NOMO-1 (cell line): ENCODE measurements at regions not wholly inside any gene's neighbourhood (a gene's known extent, or its start where the extent isn't known, plus 50 kb on each side); places are given as distances from the start of the nearest gene placed in this dataset.

Experiments
- DNase-seq, 2 experiments: peaks; one replicate each; lab custom pipeline; 2025; ENCODE audit not compliant: unreplicated experiment in 2 of 2; lab: John Stamatoyannopoulos, UW

DNA sequence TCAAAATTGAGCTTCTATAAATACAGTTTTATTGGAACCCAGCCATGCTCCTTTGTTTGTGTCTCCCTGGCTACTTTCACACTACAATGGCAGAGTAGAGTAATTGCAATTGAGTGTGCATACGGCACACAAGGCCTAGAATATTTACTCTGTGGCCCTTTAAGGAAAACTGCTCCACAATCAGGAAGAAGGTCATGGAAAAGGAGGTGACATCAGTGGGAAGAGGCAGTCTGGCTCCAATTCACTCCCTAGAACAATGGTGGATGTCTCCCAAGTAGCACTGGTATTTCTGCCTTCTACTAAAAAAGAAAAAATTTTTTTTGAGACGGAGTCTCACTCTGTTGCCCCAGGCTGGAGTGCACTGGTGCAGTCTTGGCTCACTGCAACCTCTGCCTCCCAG lies 51.3 kb downstream of the KRTAP19-8 start:
- no peak for DNase-seq

DNA sequence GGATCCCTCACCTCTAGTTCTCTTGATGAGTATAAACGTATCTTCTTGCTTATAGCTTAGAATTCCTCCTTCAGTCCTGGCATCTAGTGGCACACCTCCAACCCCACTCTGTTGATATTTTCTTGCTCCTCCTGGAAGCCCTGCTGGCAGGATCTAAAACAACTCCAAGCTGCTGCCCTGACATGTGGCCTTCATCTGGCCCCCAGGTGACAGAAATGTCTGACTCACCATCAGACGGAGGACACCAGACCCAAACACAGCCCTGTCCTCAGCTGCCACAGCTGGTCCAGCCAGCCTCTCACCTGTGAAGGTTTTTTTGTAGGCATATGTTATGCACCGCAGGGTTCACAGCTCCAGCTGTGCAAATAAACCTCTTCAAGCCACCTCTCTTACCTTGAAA lies 53.4 kb downstream of the KRTAP19-8 start:
- no peak for DNase-seq

DNA sequence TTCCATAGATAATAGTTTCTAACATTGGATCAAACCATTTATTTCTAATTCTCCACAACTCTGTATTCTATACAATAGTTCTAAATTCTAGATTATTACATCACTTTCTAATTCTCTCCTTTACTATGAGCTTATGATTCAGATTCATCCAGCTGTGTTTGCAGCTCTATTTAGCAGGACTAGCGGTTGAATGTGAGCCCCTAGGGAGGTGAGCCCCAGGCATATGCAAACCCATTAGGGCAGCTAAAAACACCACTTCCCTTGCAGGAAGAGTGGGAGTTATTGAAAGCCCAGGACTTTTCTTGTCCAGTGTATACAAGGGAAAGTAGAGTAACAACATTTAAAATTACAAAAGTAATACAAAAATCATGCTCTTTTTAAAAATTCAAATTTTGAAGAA lies 56.9 kb downstream of the KRTAP19-8 start:
- no peak for DNase-seq

DNA sequence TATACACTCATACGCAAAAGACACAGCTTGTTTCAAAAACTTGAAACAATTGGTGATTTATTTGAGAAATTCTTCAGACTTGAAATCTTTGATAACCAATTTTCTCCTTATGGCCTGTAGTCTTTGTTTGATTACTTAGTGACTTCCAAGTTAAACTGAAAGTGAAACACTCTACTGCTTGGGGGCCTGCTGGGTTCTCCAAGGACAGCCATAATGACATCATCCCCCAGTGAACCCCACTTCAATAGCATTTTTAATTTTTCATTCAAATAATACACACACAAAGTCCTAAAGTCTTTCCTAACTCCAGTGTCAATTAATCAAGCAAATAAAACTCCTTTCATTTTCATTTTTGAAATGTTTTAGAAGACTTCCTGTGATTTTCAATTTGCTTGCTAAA lies 59.2 kb downstream of the KRTAP19-8 start:
- no peak for DNase-seq

DNA sequence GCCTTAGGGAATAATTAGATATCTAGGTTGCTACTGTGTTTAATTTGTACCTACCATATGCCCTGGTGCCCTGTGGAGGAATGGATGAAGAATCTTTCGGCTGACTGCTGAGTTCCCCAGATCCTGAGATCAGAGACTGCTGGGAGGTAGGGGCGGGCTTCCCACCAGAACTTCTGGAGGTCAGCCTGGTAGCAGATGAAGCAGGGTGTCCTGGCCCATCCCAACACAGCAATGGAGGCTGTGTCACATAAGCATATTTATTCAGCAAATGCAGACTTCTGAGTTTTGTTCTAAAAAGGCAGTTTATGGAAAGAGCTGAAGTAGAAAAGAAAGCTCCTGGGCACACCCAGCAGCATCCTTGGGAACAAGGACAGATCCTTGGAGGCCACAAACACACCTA lies 74.0 kb downstream of the KRTAP19-8 start:
- no peak for DNase-seq

DNA sequence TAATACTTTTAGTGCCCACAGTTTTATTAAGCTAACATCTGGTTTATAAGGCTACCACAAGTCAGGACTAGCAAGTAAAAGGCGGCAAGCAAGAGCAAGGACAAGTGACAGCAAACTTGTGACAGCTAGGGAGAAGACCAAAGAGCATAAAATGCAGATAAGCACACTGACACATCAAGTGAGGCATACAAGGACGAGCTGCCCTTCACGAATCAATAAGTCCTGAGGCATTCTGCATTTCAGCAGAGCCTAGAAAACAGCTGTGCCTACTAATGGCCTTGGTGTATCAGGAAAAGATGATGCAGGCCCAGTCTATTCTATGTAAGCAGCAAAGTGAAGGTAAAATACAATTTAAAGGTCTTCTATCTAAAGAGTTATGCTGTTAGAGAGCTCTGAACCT lies 74.8 kb downstream of the KRTAP19-8 start:
- DNase-seq, result no peak

DNA sequence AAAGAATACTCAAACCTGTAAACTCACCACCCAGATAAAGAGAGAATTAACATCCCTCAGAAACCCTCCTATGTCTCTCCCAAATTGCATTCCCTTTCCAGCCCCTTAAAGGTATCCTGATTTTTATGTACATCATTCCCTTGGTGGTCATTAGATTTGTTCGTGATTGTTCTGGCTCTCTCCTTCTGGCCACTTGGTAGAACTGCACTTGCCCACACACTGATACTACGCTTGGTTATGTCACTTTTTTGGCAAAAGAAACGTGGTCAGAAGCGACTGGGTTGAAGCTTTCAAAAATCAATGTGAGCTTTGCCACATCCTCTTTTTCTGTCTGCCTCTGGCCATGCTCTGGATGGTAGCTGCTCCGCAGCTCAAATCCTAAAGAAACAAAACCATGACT lies 76.3 kb downstream of the KRTAP19-8 start:
- peak; percentile 23 to 30 for DNase-seq

DNA sequence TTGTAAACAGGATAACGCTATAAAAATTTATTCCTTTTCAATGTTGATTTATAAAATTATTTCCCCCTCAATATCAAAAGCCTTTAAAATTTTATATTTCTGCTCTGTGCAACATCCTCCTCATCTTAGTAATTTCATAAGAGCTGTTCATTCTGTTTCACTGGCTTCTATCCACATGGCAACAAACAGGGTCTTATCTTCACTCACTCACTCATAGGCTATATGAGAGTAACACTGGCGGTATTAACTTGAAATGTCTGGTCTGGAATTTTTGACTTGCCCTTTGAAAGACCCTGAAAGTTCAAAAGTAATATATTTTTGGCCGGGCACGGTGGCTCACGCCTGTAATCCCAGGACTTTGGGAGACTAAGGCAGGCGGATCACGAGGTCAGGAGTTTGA lies 77.4 kb upstream of the KRTAP11-1 start:
- no peak for DNase-seq

DNA sequence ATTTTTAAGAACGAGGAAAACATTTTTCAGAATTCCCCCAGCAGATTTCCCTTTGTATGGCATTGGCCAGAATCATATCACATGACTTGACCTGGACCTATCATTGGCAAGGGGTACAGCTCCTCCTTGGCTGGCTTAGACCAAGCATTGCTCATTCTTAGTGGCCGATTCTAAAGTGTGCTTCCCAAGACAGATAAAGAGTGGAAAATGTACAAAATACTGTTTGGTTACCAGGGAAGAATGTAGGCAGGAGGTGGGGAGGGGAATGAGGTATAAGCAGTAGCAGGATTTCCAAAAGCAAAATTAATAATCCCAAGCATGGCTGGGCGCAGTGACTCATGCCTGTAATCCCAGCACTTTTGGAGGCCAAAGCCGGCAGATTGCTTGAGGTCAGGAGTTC lies 75.6 kb upstream of the KRTAP11-1 start:
- no peak for DNase-seq

DNA sequence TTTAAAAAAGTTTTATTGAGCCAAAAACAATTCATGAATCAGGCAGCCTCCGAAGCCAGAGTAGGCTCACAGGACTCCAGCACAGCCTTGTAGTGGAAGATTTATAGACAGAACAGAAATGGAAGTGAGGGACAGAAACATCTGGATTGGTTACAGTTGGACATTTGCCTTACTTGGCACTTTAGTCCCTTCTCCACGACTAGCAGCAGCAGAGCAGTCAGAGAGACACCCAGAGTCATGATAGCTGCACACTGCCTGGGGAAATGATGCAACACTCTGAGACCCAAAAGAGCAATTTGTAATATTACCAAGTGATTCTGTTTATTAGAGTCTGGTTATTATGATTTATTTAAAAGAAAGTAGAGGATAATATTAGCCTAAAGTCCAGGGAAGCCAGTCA lies 72.2 kb upstream of the KRTAP11-1 start:
- DNase-seq, result no peak

DNA sequence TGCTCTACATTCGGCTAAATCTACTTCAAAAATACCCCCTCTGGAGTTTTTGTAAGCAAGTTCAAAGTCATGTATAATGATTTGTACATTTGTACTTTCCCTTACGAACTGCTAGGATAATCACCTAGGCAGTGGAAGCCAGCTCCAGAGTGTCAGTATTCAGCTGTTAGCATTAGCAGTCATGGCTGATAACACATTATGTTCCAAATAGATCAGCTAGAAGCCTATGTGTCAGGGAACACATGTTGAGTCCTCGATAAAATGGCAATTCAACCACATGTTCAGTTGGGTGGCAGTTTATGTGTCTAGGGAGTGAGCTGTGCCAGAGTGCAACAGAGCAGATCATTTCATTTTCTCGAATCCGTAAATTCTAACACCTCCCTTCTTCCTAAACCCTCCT lies 65.8 kb upstream of the KRTAP11-1 start:
- no peak for DNase-seq

DNA sequence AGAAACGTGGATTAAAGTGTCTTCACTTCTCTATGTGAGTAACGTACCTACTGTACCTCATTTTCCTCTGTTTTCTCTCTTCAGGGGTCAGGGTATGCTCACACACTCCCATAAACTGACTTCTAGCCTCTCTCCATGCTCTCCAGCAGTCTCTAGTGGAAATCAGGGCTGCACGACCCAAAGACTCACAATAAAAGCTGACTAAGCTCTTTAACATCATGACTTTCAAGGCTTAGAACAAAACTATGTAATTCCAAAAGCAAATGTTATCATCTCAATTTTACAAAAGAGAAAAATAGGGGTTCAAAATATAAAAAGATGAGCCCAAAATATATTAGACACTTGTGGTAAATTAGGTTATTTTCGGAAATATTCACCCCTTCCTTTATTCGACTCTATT lies 62.5 kb upstream of the KRTAP11-1 start:
- no peak for DNase-seq

DNA sequence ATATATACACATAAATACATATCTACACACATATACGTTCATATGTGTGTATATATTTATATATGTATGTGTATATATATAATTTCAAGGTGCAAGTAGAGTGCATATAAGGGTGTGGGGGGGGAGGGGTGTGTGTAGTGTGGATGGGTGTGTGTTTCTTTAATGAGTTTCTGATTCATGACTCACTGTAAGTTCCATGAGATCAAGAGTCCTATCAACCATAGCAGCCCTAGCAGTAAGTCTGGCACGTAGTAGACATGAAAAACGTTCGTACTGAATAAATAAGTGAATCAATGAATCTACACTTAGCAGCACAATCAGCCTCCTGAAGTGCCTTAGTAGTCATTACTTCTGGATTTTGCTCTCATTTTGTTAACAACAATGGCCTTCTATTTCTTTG lies 61.9 kb upstream of the KRTAP11-1 start:
- DNase-seq, result no peak

DNA sequence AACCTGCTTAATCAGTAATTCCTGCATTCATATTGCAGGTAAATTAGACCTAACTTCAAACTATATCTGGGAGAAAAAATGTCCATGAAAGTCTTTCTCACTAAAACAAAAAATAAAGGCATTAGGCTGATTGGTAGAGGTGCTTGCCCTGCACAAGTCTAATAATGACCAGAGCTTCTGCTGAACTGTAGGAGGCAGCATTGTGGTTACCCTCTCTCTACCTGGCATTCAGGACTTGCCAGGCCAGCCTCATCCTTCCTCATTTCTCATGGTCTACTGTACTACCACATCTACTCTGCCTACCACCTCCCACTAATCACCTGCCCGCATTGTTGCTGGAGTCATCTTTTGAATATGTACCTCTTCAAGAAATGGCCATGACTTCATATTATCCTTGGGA lies 60.8 kb upstream of the KRTAP11-1 start:
- no peak for DNase-seq

DNA sequence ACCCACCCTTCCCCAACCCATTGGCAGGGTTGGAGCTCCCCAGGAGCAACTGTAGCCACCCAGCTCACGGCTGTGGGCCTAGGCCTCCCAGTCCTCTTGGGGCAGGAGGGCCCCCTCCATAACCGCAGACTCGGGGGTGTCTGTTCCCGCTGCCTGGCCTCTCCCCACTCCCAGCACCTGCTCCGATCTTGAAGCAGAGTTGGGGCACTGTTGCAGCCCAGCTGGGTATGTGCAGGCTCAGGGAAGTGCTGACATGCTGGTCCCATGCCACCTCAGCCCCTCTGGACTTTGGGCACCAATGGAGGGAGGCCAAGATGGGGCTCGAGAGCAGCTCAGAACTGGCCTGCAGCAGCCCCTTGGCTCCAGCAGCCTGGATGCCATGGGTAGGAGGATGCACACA lies 54.8 kb upstream of the KRTAP11-1 start:
- DNase-seq, result no peak

DNA sequence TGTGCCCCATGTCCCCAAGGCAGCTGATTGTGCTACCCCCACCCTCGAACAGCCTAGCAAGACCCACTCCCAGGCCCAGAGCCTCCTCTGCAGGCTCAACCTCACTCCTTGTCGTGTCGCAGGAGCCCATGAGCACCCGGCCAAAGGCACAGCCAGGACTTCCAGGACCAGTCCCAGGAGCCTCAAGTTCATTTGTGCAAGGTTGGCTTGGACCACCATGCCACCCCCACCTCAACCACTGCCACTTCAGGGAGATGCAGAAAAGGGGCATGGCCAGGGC lies 54.4 kb upstream of the KRTAP11-1 start:
- DNase-seq, result no peak

DNA sequence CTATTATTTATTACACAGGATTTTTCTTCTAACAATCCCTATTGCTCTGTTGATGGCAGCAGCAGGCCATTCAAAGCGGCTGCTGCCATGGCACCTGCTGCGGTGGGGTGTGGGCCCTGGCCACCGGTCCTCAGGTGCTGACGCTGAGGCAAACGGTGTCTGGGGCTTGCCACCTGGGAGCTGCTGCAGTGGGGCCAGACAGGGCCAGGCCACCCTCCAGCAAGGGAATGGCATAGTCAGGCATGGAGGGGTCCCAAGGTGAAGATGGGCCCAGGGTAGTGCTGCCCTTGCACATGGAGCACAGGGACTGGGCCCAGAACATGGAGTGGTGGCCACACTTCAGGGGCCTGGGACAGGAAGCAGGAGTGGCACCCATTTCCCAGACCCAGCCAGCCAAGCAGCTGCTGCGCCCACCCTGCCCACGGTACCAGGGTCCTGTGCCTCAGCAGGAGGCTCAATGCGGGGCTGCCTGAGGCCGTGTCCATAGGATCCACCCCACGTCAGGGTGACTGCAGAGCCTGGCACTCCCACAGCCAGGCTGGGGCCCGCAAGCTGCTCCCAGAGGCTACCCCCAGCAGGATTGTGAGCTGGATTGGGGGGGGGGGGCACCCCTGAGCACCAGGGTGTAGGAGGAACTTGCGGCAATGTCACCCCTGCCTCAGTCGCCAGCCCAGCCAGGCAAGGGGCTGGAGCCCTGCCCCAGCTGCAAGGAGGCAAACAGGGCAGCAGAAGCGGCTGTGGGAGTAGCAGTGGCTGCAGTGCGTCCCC lies 53.9 kb upstream of the KRTAP11-1 start:
- DNase-seq, result no peak

DNA sequence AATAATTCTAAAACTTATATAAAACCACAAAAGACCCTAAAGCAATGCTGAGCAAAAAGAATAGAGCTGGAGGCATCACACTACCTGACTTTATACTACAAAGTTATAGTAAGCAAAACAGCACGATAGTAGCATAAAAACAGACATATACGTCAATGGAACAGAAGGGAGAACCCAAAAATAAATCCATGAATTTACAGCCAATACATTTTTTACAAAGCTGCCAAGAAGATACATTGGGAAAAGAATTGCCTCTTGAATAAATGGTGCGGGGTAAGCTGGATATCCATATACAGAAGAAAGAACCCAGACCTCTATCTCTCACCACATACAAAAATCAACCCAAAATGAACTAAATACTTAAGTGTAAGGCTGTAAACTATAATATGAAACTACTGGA lies 51.3 kb upstream of the KRTAP11-1 start:
- no peak for DNase-seq
